Suppressor macrophage (primary cell): ENCODE measurements at regions not wholly inside any gene's neighbourhood (a gene's known extent, or its start where the extent isn't known, plus 50 kb on each side); places are given as distances from the start of the nearest gene placed in this dataset.

Experiments used
- DNase-seq, 4 experiments: peaks; one replicate each; pipeline ENCODE4 v3.0.0-alpha.2; 2020 to 2022

DNA sequence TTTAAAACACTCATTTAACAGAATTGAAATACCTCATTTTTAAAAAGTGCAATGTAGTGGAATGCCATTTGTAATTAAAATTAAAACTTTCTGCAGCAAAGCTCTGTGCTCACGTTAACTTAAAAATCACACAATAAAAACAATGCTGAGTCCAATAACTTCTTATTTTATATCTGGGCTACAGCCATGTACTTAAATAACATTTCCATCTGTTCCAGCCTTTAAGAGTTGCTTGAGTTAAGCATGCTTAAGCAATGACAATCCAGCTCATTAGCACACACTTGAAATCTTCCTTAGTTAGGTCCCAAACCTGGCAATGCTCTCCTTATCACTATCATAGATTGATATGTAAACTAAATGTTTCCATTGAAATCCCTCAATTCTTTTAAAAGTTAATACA is 132.3 kb upstream of the CDH12 start:
- no peak for DNase-seq

DNA sequence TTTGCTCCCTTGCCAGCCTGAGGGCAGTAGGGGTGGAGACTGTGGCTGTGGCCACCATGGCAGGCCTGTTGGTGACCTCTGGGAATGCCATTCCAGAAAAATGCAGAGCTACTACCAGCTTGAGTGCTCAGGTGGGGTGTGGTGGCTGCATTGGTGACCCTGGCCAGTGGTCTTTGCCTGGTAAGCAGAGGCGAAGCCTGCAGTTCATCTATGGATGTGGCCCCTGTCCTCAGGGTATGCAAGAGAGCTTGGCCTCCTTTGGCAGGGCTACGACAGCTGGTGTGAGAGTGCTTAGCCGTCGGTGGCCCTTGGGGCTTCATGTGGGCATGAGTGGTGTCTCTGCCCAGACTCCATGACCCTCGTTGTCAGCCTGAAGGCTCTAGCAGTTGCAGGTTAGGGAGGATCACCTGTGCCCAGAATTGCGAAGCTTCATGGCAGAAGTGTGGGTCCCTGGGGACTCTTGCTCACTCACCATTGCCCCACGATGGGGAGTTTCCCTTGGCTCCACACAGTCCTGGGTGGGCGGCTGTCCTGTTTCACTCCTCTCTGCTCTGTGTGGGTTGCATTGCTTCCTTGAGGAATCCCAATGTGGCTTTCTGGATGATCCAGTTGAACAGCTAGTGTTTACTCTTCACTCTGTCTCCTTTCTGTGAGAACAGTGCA is 117.9 kb upstream of the CDH12 start:
- no peak for DNase-seq

DNA sequence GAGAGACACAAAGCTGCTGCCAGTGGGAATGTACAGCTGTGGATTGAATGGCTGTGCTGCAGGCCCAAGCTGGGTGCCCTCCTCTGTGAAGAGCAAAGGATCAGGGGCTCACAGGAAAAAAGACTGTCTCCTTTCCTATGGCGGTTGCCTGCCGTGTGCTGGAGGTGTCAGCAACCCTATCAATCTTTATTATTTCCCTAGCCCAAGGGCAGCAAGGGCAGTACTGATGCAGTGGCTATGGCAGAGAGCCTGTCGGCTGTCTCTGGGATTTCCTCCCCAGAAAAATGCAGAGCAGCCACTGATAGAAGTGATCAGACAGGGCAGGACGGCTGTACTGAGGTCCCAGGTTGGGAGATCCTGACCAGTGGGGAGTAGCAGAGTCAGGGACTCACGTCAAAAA is 117.3 kb upstream of the CDH12 start:
- DNase-seq = no peak

DNA sequence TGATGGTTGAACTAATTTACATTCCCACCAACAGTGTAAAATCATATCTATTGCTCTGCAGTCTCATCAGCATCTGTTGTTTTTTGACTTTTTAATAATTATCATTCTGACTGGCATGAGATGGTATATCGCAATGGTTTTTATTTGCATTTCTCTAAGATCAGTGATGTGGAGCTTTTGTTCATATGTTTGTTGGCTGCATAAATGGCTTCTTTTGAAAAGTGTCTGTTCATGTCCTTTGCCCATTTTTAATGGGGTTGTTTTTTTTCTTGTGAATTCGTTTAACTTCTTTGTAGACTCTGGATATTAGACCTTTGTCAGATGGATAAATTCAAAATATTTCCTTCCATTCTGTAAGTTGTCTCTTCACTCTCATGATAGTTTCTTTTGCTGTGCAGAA is 115.2 kb upstream of the CDH12 start:
- no peak for DNase-seq

DNA sequence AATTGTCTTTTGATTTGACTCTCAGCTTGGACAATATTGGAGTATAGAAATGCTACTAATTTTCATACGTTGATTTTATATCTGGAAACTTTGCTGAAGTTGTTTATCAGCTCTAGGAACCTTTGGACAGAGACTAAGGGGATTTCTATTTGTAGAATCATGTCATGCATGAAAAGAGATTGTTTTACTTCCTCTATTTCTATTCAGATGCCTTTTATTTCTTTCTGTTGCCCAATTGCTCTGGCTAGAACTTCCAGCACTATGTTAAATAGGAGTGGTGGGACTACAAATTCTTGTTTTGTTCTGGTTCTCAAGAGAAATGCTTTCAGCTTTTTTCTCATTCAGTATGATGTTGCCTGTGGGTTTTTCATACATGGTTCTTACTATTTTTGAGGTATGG is 112.8 kb upstream of the CDH12 start:
- DNase-seq = no peak

DNA sequence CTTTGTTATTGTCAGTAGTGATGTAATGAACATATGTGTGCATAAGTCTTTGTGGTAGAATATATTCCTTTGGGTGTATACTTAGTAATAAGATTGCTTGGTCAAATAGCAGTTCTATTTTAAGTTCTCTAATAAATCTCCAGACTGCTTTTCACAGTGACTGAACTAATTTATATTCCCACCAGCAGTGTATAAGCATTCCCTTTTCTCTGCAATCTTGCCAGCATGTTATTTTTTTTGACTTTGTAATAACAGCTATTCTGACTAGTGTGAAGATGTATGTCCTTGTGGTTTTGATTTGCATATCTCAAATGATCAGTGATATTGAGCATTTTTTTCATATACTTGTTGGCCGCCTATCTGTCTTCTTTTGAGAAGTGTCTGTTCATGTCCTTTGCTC is 111.5 kb upstream of the CDH12 start:
- no peak for DNase-seq

- no peak for DNase-seq
Observed at GRCh38 chr5:22958462-22959262, 105.5 kb upstream of the CDH12 start.

DNA sequence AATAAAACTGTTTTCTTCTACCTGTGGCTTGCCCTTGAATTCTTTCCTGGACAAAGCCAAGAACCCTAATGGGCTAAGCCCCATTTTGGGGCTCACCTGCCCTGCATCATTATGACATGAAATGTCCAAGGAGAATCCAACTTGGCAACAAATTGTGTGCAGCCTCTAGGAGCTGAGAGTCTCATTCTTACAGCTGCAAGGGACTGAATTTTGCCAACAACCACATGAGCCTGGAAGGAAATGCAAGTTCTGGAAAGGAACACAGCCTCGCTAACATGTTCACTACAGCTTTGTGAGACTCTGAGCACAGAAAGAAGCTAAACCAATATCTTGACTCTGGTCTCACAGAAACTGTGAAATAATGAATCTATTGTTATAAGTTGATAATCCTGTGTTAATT is 94.8 kb upstream of the CDH12 start:
- DNase-seq = no peak

- DNase-seq = no peak
Observed at GRCh38 chr5:22938362-22938761, 85.2 kb upstream of the CDH12 start.

GRCh38 chr5:22928821-22929482 is 75.8 kb upstream of the CDH12 start:
- DNase-seq = no peak

DNA sequence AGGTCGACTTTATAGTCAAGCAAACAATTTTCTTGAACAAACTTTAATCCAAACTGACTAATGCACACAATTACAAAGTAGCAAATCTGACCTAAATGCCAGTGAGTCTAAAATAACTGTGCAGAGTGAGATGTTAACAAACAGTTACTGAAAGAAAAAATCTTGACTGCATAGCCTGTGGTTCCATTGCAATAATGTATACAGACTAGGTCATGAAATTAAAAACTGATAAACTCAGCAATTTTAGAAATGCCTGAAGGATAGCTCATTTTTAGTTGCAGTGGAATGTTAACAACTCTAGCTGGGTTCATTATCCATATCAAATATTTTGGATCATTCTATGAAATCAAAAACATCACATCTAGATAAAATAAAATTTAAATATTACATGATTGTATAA is 73.4 kb upstream of the CDH12 start:
- no peak for DNase-seq

- DNase-seq = no peak
Observed at GRCh38 chr5:22918511-22918910, 65.4 kb upstream of the CDH12 start.

DNA sequence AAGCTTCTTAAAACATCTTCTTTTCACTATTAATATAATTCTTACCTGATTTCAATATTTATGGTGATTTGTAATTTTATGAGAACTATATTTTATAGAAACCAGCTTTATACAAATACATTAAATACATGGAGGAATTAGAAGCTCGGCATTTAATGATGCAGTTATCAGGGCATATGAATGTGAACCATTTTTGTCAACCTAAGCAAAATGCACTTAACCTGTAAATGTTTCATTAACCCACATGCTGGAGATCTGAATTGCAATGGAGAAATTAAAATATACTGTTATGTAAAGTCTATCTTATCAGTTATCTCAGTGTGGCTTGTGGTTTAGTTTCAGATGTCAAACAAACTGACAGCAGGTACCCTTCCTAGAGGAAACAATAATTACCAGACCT is 63.2 kb upstream of the CDH12 start:
- no peak for DNase-seq

GRCh38 chr5:22911019-22911418 is 57.9 kb upstream of the CDH12 start:
- DNase-seq = no peak

GRCh38 chr5:22910523-22910922 is 57.4 kb upstream of the CDH12 start:
- no peak for DNase-seq

GRCh38 chr5:22908586-22908985 is 55.4 kb upstream of the CDH12 start:
- no peak for DNase-seq

- no peak for DNase-seq
Observed at GRCh38 chr5:22908129-22908528, 55.0 kb upstream of the CDH12 start.
